ENCODE measurements at regions not wholly inside any gene's neighbourhood (a gene's known extent, or its start where the extent isn't known, plus 50 kb on each side); places are given as distances from the start of the nearest gene placed in this dataset.

- TF ChIP-seq CTCF (IDR thresholded peaks at IDR 0.05 in 4 of 5, conservative IDR thresholded peaks at IDR 0.05 in 1 of 5) (no peak), POLR2A (IDR thresholded peaks at IDR 0.05) (no peak)
Measured at GRCh38 chr5:155625897-155626543, 612.5 kb downstream of the KIF4B start.

All from gastrocnemius medialis (tissue), 4 donors.